ENCODE measurements at regions not wholly inside any gene's neighbourhood (a gene's known extent, or its start where the extent isn't known, plus 50 kb on each side); places are given as distances from the start of the nearest gene placed in this dataset.

DNA sequence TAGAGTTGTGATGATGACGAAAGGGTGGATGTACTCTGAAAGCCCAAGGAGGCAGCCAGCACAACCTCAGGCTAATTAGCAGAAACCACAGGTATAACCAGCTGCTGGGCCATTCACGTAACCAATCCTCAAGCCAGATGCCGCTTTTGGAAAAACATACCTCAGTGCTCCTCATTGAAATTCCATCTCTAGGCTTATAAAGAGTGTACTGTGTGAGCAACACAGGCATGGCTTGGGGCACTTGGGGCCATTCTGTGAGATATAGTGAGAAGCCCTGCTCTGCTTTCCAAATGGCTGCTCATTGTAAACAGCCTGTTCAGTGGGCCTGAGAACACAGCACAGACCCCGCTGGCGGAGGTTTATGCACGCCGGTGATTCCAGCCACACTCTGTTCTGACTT, 182.1 kb upstream of the HHIP start:
- Mint-ChIP-seq H3K4me1 (no peaks in the 10 kb centered on the region), H3K27me3 (ENCODE audit: low read depth) (no peaks in the 10 kb centered on the region), H3K4me3 (no peak overlapping the region), H3K36me3 (ENCODE audit: insufficient read depth in 1 of 3, low read depth in 3 of 3) (no peaks in the 10 kb centered on the region), H3K9me3 (no peaks in the 10 kb centered on the region), H3K27ac (no peak overlapping the region)
- TF ChIP-seq, protein P1, sequence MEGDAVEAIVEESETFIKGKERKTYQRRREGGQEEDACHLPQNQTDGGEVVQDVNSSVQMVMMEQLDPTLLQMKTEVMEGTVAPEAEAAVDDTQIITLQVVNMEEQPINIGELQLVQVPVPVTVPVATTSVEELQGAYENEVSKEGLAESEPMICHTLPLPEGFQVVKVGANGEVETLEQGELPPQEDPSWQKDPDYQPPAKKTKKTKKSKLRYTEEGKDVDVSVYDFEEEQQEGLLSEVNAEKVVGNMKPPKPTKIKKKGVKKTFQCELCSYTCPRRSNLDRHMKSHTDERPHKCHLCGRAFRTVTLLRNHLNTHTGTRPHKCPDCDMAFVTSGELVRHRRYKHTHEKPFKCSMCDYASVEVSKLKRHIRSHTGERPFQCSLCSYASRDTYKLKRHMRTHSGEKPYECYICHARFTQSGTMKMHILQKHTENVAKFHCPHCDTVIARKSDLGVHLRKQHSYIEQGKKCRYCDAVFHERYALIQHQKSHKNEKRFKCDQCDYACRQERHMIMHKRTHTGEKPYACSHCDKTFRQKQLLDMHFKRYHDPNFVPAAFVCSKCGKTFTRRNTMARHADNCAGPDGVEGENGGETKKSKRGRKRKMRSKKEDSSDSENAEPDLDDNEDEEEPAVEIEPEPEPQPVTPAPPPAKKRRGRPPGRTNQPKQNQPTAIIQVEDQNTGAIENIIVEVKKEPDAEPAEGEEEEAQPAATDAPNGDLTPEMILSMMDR (conservative IDR thresholded peaks at IDR 0.05), result no peak
- H3T11ph ChIP-seq (ENCODE audit: low read length), result no peak overlapping the region
- no peak overlapping the region for H2BK12ac ChIP-seq (ENCODE audit: insufficient read length, low read depth, low read length)
- H3K9ac ChIP-seq (ENCODE audit: extremely low read depth, insufficient read length, low read length), result no peak overlapping the region
- no peak overlapping the region for H3K4ac ChIP-seq (ENCODE audit: low read depth, low read length)
- no peak overlapping the region for H2BK120ac ChIP-seq (ENCODE audit: low read depth, low read length, poor library complexity, severe bottlenecking)
- H3K23ac ChIP-seq (ENCODE audit: insufficient read length, low read depth, low read length), result no peak overlapping the region
- H3K4me2 ChIP-seq (ENCODE audit: insufficient read depth, insufficient read length, low read length), result no peak overlapping the region
- H2BK15ac ChIP-seq (ENCODE audit: low read depth, low read length), result no peak overlapping the region
- no peak for DNase-seq
- H4K91ac ChIP-seq (ENCODE audit: insufficient read length, low read depth, low read length), result no peak overlapping the region
- no CpG with 5 or more reads among the region's 7 CpGs for WGBS (ENCODE audit: extremely low coverage, insufficient read length, low lambda C conversion rate)
- no peaks in the 10 kb centered on the region for H3K79me1 ChIP-seq (ENCODE audit: insufficient read depth, low read depth, low read length, poor library complexity, severe bottlenecking)
- H3K56ac ChIP-seq (ENCODE audit: insufficient read length, low read depth, low read length), result no peak overlapping the region
- H4K20me1 ChIP-seq (ENCODE audit: control insufficient read depth, insufficient read depth, insufficient read length), result no peaks in the 10 kb centered on the region
- no peak overlapping the region for H2BK20ac ChIP-seq (ENCODE audit: low read depth, low read length, poor library complexity, severe bottlenecking)
- no peaks in the 10 kb centered on the region for H3K27me3 ChIP-seq (ENCODE audit: insufficient read depth, low read length)
- H2AFZ ChIP-seq (ENCODE audit: low read length), result no peak overlapping the region
- H2BK5ac ChIP-seq (ENCODE audit: insufficient read length, low read length), result no peak overlapping the region
- H3K18ac ChIP-seq (ENCODE audit: insufficient read length, low read depth, low read length), result no peak overlapping the region
- H3K27ac ChIP-seq (ENCODE audit: insufficient read length, low read depth, low read length), result no peak overlapping the region
- H3K9me3 ChIP-seq (ENCODE audit: control insufficient read depth, low read depth, low read length), result no peaks in the 10 kb centered on the region
- no peaks in the 10 kb centered on the region for H3K23me2 ChIP-seq (ENCODE audit: insufficient read length, low read depth, low read length, poor library complexity, severe bottlenecking)
- H2AK5ac ChIP-seq (ENCODE audit: insufficient read length, low read length), result no peak overlapping the region
- no peaks in the 10 kb centered on the region for H3K79me2 ChIP-seq (ENCODE audit: insufficient read depth, low read length)
- H4K5ac ChIP-seq (ENCODE audit: insufficient read length, low read depth, low read length), result no peak overlapping the region
- H3K4me1 ChIP-seq (ENCODE audit: insufficient read depth, low read length), result no peaks in the 10 kb centered on the region
- no peak overlapping the region for H3K14ac ChIP-seq (ENCODE audit: insufficient read depth, low read length)
- H4K8ac ChIP-seq (replicated peaks; ENCODE audit: insufficient read length, low read depth, low read length), result no peak overlapping the region
